GM21447 (cell line): ENCODE measurements at regions not wholly inside any gene's neighbourhood (a gene's known extent, or its start where the extent isn't known, plus 50 kb on each side); places are given as distances from the start of the nearest gene placed in this dataset.

Source experiments
- ATAC-seq: cut with Tn5 transposase; IDR thresholded peaks from one replicate; pipeline ENCODE4 v1.9.1; 2021; ENCODE audit not compliant: unreplicated experiment

DNA sequence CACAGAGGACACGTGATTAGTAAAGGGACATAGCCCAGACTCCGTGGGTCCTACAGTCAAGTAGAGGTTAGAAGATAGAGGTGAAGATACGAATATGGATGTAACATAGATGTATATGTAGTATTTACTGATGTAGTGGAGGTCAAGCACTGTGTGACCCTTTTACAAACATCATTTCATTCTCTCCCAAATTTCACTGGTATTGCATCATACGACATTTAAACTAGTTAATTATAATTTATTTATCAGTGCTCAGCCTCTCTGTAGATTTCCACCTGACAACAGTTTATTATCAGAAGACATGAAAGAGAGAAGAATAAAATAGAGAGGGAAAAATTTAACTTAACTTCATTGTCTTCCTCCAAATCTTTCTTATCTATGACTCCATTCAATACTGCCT is 927.9 kb upstream of the TMEM132C start:
- no peak for ATAC-seq

- ATAC-seq = no peak
Observed at GRCh38 chr12:127340381-127340780, 926.6 kb upstream of the TMEM132C start.

DNA sequence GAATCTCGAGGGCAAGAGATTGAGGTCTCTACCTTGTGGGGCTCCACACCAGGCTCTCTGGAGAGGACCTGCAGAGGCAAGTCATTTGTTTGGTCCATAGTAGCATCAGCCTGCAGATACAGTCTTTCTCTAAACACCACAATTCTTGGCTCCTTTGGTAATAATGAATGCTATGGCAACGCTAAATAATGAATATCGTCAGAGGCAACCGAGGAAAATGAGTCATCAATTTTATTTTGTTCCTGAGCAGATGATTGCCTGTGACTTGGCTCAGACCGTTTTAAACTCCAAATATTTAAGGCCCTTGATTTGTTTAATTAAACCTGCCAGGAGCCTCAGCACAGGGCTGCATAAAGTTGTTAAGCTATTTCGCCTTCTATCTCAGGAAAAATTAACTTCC is 924.1 kb upstream of the TMEM132C start:
- ATAC-seq = no peak

- ATAC-seq = no peak
Observed at GRCh38 chr12:127343940-127344339, 923.0 kb upstream of the TMEM132C start.

- no peak for ATAC-seq
Observed at GRCh38 chr12:127351481-127352010, 915.4 kb upstream of the TMEM132C start.

- ATAC-seq = no peak
Observed at GRCh38 chr12:127355061-127355841, 911.7 kb upstream of the TMEM132C start.

- ATAC-seq = no peak
Observed at GRCh38 chr12:127358888-127359287, 908.1 kb upstream of the TMEM132C start.

DNA sequence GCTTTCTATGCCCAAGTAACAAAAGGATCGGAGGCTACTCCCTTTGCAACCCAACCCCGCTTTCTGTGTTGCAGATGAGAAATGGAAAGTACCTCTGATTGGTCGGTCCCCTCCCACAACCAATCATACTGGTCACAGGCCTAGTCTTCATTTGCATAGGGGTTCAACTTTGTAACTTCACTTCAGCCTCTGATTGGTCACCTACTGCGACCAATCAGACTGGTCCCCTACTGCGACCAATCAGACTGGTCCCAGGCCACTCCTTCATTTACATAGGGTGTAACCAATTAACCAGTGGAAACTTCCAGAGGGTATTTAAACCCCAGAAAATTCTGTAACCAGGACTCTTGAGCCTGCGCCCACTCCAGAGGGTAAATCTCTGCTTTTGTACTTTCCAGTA is 906.4 kb upstream of the TMEM132C start:
- no peak for ATAC-seq

DNA sequence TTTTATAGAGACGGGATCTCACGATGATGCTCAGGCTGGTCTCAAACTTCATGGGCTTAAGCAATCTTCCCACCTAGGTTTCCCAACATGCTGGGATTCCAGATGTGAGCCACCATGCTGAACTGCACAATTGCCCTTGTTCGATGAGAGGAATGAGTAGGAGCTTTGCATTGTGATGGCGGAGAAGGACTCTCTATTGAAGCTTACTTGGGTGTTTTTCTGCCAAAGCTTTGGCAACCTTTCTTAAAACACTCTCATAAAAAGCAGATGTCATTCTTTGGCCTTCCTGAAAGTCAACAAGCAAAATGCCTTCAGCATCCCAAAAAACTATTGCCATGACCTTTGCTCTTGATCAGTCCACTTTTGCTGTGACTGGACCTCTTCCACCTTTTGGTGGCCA is 904.8 kb upstream of the TMEM132C start:
- ATAC-seq = no peak

DNA sequence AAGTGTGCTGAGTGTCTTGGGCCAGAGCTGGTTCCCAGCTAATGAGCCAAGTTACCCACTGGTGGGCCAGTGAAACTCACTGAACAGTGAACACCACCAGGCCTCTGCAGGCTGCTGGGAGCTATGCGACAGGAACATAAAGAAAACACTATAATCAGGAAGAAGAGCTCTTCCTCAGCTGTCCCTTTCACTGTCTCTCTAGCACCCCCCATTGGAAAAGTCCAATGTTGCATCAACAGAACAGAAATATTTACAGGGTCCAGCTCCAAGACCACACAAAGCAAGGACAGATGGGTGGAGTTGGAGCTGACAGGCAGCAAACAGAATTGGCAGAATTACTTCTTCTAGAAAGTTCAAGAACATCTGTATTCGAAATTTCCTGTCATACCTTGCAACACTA is 903.6 kb upstream of the TMEM132C start:
- ATAC-seq = no peak

DNA sequence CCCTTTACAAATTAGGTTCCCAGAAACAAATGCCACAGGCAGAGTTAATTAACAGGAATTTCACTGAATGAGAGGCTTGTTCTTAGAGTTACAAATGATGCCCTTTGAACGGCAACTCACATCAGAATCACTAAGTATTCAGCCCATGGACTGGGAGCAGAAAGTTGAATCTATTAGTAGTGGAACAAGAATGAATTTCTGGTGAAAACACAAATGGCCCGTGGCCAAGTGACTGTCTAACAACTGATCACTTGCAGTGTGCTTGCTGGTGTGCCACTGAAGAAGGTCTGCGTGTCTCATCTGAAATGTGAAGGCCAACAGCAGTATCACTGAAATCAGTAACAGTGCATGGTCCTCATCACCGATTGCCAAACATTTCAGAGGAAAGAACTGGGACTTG is 893.4 kb upstream of the TMEM132C start:
- no peak for ATAC-seq

GRCh38 chr12:127374447-127374846 is 892.5 kb upstream of the TMEM132C start:
- ATAC-seq = no peak

- ATAC-seq = no peak
Observed at GRCh38 chr12:127381043-127381668, 885.8 kb upstream of the TMEM132C start.

GRCh38 chr12:127381681-127382080 is 885.3 kb upstream of the TMEM132C start:
- ATAC-seq = no peak

GRCh38 chr12:127383281-127383680 is 883.7 kb upstream of the TMEM132C start:
- ATAC-seq = no peak

GRCh38 chr12:127386723-127387122 is 880.2 kb upstream of the TMEM132C start:
- ATAC-seq = no peak

GRCh38 chr12:127388985-127389384 is 878.0 kb upstream of the TMEM132C start:
- ATAC-seq = no peak

GRCh38 chr12:127389923-127390322 is 877.0 kb upstream of the TMEM132C start:
- no peak for ATAC-seq

GRCh38 chr12:127393465-127393864 is 873.5 kb upstream of the TMEM132C start:
- ATAC-seq = no peak

- ATAC-seq = no peak
Observed at GRCh38 chr12:127393896-127394295, 873.1 kb upstream of the TMEM132C start.

GRCh38 chr12:127396734-127397133 is 870.2 kb upstream of the TMEM132C start:
- ATAC-seq = no peak

DNA sequence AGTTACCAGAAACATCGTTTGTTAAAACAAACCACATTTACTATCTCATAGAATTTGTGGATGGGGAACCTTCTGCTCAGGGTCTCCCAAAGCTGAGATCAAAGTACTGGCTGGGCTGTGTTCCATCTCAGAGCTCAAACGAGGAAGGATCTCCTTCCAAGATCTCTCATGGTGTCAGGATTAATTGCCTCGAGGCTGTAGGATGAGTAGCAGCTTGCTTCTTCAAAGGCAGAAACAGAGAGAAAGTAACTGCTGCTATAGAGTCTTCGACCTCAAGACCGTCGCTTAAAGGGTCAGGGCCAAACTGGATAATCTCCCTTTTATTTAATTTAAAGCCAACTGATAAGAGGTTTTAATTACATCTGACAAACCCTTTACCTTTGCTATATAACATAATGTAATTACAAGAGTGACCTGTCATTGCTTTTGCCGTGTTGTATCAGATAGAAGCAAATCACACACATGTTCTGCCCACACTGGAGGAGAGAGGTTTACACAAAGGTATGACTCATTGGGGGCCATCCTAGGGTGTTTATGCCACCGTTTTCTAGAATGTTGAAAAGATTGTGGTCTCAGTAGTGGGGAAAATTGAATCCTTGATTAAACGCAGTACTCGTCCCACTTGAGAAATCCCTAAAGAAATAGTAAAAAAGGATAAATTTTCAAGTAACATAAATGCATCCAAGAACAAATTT is 868.8 kb upstream of the TMEM132C start:
- no peak for ATAC-seq
